Nephron progenitor cell (in vitro differentiated cells): ENCODE measurements at regions not wholly inside any gene's neighbourhood (a gene's known extent, or its start where the extent isn't known, plus 50 kb on each side); places are given as distances from the start of the nearest gene placed in this dataset.
"Not testable (repeated sequence)": the region's sequence is repeated elsewhere in the genome, so short reads cannot be mapped to it uniquely, and the experiment has no call there.

Experiments used
- DNase-seq: peaks from one replicate; pipeline ENCODE4 v3.0.0; 2021
- H3K27ac Mint-ChIP-seq: 2 replicates; pipeline ENCODE4 v1.8.0; 2021; ENCODE audit warnings: mild to moderate bottlenecking, moderate library complexity, mixed read lengths
- H3K27me3 Mint-ChIP-seq: 2 replicates; pipeline ENCODE4 v1.8.0; 2021; ENCODE audit warnings: mild to moderate bottlenecking, low read depth, mixed read lengths; ENCODE audit not compliant: poor library complexity
- H3K36me3 Mint-ChIP-seq: 2 replicates; pipeline ENCODE4 v1.8.0; 2021; ENCODE audit warnings: low read depth, mixed read lengths
- H3K4me1 Mint-ChIP-seq: 2 replicates; pipeline ENCODE4 v1.8.0; 2021; ENCODE audit warnings: mixed read lengths
- H3K4me3 Mint-ChIP-seq: 2 replicates; pipeline ENCODE4 v1.8.0; 2021; ENCODE audit warnings: mild to moderate bottlenecking, moderate library complexity, mixed read lengths
- H3K9me3 Mint-ChIP-seq: 2 replicates; pipeline ENCODE4 v1.8.0; 2021; ENCODE audit warnings: mild to moderate bottlenecking, moderate library complexity, mixed read lengths
- CTCF ChIP-seq: fragments of 200-600 bp; sonication (generic); IDR thresholded peaks from 2 replicates; pipeline ENCODE4 v1.5.0; 2021; ENCODE audit warnings: antibody characterized with exemption

GRCh38 chr5:92713335-92713743 lies 867.7 kb downstream of the NR2F1-AS1 start:
- Mint-ChIP-seq H3K9me3 (no peaks in the 10 kb centered on the region), H3K27ac (no peak overlapping the region), H3K36me3 (no peaks in the 10 kb centered on the region), H3K4me3 (no peak overlapping the region), H3K4me1 (peaks cover 24% of the 10 kb centered on the region), H3K27me3 (no peaks in the 10 kb centered on the region)
- TF ChIP-seq CTCF = no peak
- no peak for DNase-seq

GRCh38 chr5:92711956-92712355 lies 869.1 kb downstream of the NR2F1-AS1 start:
- no peaks in the 10 kb centered on the region for H3K36me3 Mint-ChIP-seq

GRCh38 chr5:92704590-92704989 lies 876.4 kb downstream of the NR2F1-AS1 start:
- Mint-ChIP-seq H3K4me3 (no peak overlapping the region), H3K27ac (no peak overlapping the region), H3K36me3 (no peaks in the 10 kb centered on the region), H3K9me3 (no peaks in the 10 kb centered on the region), H3K27me3 (no peaks in the 10 kb centered on the region), H3K4me1 (no peaks in the 10 kb centered on the region)
- TF ChIP-seq CTCF = no peak
- no peak for DNase-seq

More at GRCh38 chr5:92711956-92712355, 869.1 kb downstream of the NR2F1-AS1 start:
- peaks cover 24% of the 10 kb centered on the region for H3K4me1 Mint-ChIP-seq
- no peak for TF ChIP-seq CTCF
- H3K4me3 Mint-ChIP-seq = no peak overlapping the region
- H3K9me3 Mint-ChIP-seq = no peaks in the 10 kb centered on the region
- DNase-seq = no peak
- H3K27ac Mint-ChIP-seq = no peak overlapping the region
- no peaks in the 10 kb centered on the region for H3K27me3 Mint-ChIP-seq

GRCh38 chr5:92703976-92704375 lies 877.0 kb downstream of the NR2F1-AS1 start:
- DNase-seq = no peak
- H3K27ac Mint-ChIP-seq = no peak overlapping the region
- H3K27me3 Mint-ChIP-seq = no peaks in the 10 kb centered on the region
- no peaks in the 10 kb centered on the region for H3K9me3 Mint-ChIP-seq
- no peak overlapping the region for H3K4me3 Mint-ChIP-seq
- no peaks in the 10 kb centered on the region for H3K4me1 Mint-ChIP-seq
- H3K36me3 Mint-ChIP-seq = no peaks in the 10 kb centered on the region
- no peak for TF ChIP-seq CTCF

- no peak for TF ChIP-seq CTCF
- peaks cover 4% of the 10 kb centered on the region for H3K4me1 Mint-ChIP-seq
- H3K36me3 Mint-ChIP-seq = no peaks in the 10 kb centered on the region
- H3K27ac Mint-ChIP-seq = no peak overlapping the region
- no peak overlapping the region for H3K4me3 Mint-ChIP-seq
- no peaks in the 10 kb centered on the region for H3K27me3 Mint-ChIP-seq
- no peak for DNase-seq
- peaks cover 4% of the 10 kb centered on the region for H3K9me3 Mint-ChIP-seq
These were observed 885.7 kb downstream of the NR2F1-AS1 start for GRCh38 chr5:92695123-92696003.

GRCh38 chr5:92694067-92694466 lies 887.0 kb downstream of the NR2F1-AS1 start:
- Mint-ChIP-seq H3K9me3 (peaks cover 8% of the 10 kb centered on the region), H3K36me3 (no peaks in the 10 kb centered on the region), H3K4me3 (no peak overlapping the region), H3K4me1 (peaks cover 4% of the 10 kb centered on the region), H3K27me3 (no peaks in the 10 kb centered on the region), H3K27ac (no peak overlapping the region)
- no peak for DNase-seq
- TF ChIP-seq CTCF = no peak

- H3K4me1 Mint-ChIP-seq = peaks cover 21% of the 10 kb centered on the region
- not testable (repeated sequence) for DNase-seq, H3K4me3 Mint-ChIP-seq, H3K27ac Mint-ChIP-seq, H3K36me3 Mint-ChIP-seq, H3K27me3 Mint-ChIP-seq, H3K9me3 Mint-ChIP-seq
These were observed 889.1 kb downstream of the NR2F1-AS1 start for GRCh38 chr5:92691955-92692354.
